NCI-H1694 treated with DMSO at 0.1 percent for 48 hours (cell line): ENCODE measurements at regions not wholly inside any gene's neighbourhood (a gene's known extent, or its start where the extent isn't known, plus 50 kb on each side); places are given as distances from the start of the nearest gene placed in this dataset.

Experiments
- DNase-seq: peaks from one replicate; lab custom pipeline; 2025; lab: John Stamatoyannopoulos, UW

- peak; percentile 21 for DNase-seq
Measured at GRCh38 chr6:47360388-47360787, 50.7 kb upstream of the TNFRSF21 start.

DNA sequence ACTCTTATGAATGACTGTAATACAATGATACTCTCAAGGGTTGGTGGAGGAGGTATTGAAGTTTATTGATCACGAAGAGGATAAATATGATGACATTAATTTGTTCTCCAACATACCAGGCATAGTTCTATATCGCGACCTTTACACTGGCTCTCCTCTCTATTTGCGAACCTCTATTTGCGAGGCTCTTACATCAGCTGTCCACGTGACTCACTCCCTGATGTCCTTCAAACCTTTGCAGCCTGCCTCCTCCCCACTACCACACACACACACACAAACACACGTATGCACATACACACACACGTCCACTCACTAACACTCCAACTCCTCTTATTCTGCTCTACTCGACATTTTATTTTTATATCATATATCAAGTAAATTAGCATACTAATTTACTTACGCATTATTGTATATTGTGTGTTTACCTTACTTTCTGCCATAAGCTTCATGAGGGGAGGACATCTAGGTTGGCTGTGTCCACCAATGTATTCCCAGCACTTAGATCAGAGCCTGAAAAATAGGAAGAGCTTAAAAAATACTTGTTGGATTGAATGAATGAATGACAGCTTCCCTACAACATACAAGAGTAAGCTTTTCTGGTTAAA, 53.3 kb upstream of the TNFRSF21 start:
- no peak for DNase-seq

- no peak for DNase-seq
Measured at GRCh38 chr6:47363736-47364135, 54.0 kb upstream of the TNFRSF21 start.

GRCh38 chr6:47366335-47366890, 56.7 kb upstream of the TNFRSF21 start:
- no peak for DNase-seq

DNA sequence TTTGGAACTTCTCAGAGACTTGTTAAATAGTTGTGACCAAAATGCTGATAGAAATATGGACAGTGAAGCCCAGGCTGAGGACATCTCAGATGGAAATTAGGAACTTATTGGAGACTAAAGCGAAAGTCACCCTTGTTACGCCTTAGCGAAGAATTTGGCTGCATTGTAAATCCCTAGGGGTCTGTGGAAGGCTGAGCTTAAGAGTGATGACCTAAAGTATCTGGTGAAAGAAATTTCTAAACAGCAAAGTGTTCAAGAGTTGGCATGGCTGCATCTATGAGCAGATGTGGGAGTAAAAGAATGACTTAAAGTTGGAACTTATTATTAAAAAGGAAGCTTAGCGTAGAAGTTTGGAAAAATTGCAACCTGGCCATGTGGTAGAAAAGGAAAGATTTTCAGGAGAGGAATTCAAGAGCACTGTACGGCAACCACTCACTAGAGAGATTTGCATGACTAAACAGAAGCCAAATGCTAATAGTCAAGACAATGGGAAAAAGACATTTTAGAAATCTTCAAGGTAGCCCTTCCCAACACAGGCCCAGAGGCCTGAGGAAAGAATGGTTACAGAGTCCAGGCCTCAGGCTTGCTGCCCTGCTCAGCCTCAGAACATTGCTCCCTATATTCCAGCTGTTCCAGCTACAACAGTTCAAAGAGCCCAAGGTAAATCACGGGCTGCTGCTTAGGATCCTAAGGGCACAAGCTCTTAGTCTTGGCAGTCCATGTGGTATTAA, 61.6 kb upstream of the TNFRSF21 start:
- no peak for DNase-seq

- DNase-seq, result no peak
Measured at GRCh38 chr6:47371870-47372255, 62.2 kb upstream of the TNFRSF21 start.

DNA sequence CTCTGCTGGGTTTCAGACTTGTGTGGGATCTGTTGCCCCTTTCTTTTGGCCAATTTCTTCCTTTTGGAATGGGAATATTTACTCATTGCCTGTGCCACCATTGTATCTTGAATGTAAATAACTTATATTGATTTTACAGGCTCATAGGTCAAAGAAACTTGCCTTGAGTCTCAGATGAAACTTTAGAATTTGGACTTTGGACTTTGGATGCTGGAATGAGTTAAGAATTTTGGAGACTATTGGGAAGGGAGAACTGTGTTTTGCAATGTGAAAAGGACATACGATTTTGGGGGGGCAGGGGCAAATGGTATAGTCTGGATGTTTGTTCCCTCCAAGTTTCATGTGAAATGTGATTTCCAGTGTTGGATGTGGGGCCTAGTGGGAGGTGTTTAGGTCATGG, 62.6 kb upstream of the TNFRSF21 start:
- no peak for DNase-seq

- DNase-seq, result no peak
Measured at GRCh38 chr6:47375426-47375825, 65.7 kb upstream of the TNFRSF21 start.

- DNase-seq, result no peak
Measured at GRCh38 chr6:47376930-47377329, 67.2 kb upstream of the TNFRSF21 start.

DNA sequence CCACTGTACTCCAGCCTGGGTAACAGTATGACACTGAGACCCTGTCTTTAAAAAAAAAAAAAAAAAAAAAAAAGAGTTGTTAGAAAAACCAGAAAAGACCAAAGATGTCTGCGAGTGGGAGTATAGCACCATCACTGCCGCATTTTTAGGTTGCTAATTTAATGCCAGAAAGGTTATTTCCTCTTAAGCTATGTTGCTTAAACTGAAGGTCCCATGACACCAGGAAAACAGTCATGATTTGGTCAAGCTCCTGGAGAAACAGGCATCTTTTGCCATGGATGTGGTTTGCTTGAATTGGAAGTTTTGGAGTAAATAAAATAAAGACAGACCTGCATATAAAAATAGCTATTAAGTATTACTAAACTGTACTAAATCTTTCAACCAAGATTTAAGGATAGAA, 68.3 kb upstream of the TNFRSF21 start:
- no peak for DNase-seq

DNA sequence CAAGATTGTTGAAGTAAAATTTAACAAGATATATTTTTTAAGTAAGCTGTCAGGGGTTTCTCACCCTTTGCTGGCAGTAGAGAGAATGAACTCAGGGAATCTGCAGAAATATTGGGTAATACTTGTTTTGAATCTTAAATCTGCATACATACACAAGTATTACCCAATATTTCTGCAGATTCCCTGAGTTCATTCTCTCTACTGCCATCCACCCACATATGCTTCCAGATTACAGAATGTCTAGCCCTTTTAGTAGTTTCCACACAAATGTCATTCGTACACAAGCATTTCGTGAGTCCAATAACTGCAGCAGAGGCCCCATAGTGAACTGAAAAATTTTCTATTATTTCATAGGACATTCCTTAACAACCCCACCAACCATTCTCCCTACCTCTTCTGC, 69.6 kb upstream of the TNFRSF21 start:
- DNase-seq, result no peak

- no peak for DNase-seq
Measured at GRCh38 chr6:47380251-47380650, 70.5 kb upstream of the TNFRSF21 start.

DNA sequence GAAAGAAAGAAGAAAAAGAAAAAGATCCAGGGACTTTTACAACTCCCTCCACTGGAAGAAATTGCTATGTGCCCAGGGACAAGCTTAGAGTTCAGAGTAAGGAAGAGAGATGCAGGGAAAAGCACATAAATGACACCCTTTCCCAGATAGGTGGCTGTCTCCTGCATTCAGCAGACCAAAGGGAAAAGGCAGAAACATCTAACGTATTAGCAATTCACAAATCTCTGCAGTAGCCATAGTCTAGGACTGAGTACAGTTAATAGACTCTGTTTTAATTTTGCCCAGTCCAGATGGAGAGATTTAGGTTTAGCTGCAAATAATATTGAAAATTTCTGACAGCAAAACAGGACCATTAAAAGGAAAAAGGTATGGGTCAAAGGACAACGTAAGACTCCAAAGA, 71.3 kb upstream of the TNFRSF21 start:
- no peak for DNase-seq

DNA sequence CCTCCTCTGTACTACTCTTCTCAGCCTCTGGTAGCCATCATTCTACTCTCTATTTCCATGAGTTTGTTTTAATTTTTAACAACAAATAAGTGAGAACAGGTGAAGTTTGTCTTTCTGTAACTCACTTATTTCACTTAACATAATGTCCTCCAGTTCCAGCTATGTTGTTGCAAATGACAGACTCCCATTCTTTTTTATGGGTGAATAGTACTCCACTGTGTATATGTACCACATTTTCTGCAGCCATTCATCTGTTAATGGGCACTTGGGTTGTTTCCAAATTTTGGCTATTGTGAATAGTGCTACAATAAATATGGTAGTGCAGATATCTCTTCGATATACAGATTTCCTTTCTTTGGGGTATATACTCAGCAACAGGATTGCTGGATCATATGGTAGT, 73.7 kb upstream of the TNFRSF21 start:
- DNase-seq, result no peak

GRCh38 chr6:47391675-47392074, 82.0 kb upstream of the TNFRSF21 start:
- DNase-seq, result no peak

DNA sequence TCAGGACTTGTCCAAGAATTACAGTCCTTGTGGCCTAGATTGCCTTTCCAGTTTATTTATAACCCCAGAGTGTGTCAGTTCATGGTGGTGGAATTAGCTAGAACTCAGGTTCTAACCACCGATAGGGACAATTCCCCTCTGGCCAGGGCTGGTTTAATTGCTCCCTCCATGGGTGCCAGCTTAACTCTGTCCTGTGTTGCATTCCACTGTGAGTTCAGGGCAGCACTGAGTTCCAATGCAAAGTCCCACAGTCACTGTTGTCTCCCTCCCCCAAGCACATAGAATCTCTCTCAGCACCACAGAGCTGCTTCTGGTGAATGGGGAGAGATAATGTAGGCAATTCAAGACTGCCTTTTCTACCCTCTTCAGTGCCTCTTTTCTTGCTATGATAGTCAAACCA, 82.5 kb upstream of the TNFRSF21 start:
- no peak for DNase-seq

GRCh38 chr6:47396401-47397069, 81.1 kb upstream of the CD2AP start:
- DNase-seq, result no peak

DNA sequence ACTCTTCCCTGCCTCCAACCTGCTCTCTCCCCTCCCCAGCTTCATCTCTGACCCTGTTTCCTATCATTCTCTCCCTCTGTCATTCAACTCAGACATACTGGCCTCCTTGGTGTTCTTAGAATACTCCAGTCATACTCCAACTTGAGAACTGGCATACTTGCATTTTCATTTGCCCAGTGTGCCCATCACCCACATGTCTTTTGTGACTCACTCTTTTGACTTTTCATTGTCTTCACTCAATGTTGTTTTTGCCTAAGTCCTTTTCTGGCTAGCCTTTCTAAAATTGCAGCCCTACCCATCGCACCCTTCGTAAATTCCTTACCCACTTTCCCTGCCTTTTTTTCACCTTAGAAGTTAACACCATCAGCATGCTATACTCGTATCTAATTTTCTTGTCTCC, 77.0 kb upstream of the CD2AP start:
- DNase-seq, result no peak

DNA sequence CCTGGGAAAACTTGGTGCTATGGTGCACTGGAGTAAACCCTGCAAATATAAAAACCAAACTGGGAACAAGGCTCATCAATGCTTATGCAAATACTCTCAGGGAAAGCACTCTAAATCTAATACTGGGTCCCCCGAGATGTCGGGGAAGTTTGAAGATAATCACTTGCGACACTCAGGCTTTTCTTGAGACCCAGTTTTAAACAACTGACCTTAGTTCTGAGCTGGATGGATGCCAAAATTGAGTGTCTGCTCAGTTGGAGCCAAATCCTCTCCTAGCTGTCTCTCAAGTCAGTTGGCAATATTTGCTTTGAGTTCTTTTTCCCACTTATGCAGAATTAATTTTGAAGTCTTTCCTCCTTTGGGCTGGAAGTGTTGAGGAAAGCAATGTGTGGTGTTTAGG, 75.5 kb upstream of the CD2AP start:
- DNase-seq, result no peak

- no peak for DNase-seq
Measured at GRCh38 chr6:47403056-47403455, 74.5 kb upstream of the CD2AP start.

GRCh38 chr6:47403801-47404200, 73.8 kb upstream of the CD2AP start:
- no peak for DNase-seq

GRCh38 chr6:47404435-47404834, 73.2 kb upstream of the CD2AP start:
- no peak for DNase-seq

DNA sequence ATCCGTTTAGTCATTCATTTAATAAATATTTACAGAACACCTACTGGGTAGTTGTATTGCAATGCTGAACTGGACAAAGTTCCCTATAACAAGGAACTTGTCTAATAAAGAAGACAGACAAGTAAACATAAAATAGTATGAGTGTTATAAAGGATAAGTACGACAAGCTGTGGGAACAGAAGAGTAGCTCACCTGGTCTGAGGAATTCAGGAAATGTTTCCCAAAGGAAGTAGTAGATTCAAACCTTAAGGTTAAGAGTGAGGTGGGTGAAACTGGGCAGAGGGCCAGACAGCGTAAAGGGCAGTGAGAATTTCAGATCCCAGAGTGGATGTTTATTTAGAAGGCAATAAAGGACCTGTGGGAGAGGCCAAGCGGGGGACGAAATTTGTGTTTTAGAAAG, 72.3 kb upstream of the CD2AP start:
- no peak for DNase-seq
